SK-N-SH (cell line): ENCODE measurements at regions not wholly inside any gene's neighbourhood (a gene's known extent, or its start where the extent isn't known, plus 50 kb on each side); places are given as distances from the start of the nearest gene placed in this dataset.

Experiments used
- CTCF ChIP-seq: fragments of 200-600 bp; sonication (generic); IDR thresholded peaks from 2 replicates; pipeline ENCODE4 v1.6.1; 2017; ENCODE audit warnings: antibody characterized with exemption, mild to moderate bottlenecking, moderate library complexity
- EZH2phosphoT487 ChIP-seq: fragments of 200-600 bp; sonication (generic); IDR thresholded peaks from 2 replicates; pipeline ENCODE4 v1.6.1; 2017; ENCODE audit warnings: low read depth, mixed run types, mild to moderate bottlenecking, antibody characterized with exemption, moderate library complexity, borderline replicate concordance
- MAX ChIP-seq: IDR thresholded peaks from 2 replicates; pipeline ENCODE4 v1.4.0; 2012; ENCODE audit warnings: low read depth
- POLR2AphosphoS5 ChIP-seq: IDR thresholded peaks from 2 replicates; pipeline ENCODE4 v1.6.1; 2012; ENCODE audit warnings: low read depth, low read length
- RAD21 ChIP-seq: IDR thresholded peaks from 2 replicates; pipeline ENCODE4 v1.6.1; 2012; ENCODE audit warnings: mild to moderate bottlenecking, low read length
- TAF1 ChIP-seq: IDR thresholded peaks from 2 replicates; pipeline ENCODE4 v1.6.1; 2012; ENCODE audit warnings: low read depth, mild to moderate bottlenecking, low read length, moderate library complexity, borderline replicate concordance
- ZBTB33 ChIP-seq: IDR thresholded peaks from 2 replicates; pipeline ENCODE4 v1.4.0; 2012; ENCODE audit warnings: low read depth, borderline replicate concordance

GRCh38 chr1:199953651-199954050, 73.9 kb upstream of the NR5A2 start:
- TF ChIP-seq CTCF (no peak), MAX (no peak), EZH2phosphoT487 (no peak), RAD21 (no peak), POLR2AphosphoS5 (no peak), ZBTB33 (no peak), TAF1 (no peak)
